HEK293T (cell line): ENCODE measurements at regions not wholly inside any gene's neighbourhood (a gene's known extent, or its start where the extent isn't known, plus 50 kb on each side); places are given as distances from the start of the nearest gene placed in this dataset.

ENCODE experiments used
- CTBP1 ChIP-seq: fragments of 450-650 bp; IDR thresholded peaks from 2 replicates; pipeline ENCODE4 v1.6.1; 2016; ENCODE audit warnings: borderline replicate concordance
- HDGF ChIP-seq: fragments of 450-650 bp; IDR thresholded peaks from 2 replicates; pipeline ENCODE4 v1.6.1; 2017; ENCODE audit warnings: antibody characterized with exemption, borderline replicate concordance

DNA sequence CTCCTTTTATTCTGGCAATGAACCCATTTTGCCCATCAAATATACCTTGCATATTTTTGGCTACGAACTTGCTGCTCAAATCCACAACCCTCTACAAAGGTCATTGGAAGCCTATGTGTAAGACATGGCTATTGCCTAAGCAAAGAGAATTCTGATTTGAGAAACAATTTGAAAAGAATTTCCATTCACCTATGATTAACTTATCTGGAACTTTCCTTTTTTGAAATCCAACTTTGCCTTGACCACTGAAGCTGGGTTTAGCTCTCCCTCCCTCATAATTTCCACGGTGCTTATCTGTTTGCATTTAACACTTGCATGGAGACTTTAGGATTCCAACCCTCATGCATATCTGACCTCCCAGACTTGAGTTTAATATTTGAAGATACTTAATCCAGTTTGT lies 1514.7 kb upstream of the SLC10A2 start:
- no peak for TF ChIP-seq HDGF
- TF ChIP-seq CTBP1: no peak
